ENCODE measurements at regions not wholly inside any gene's neighbourhood (a gene's known extent, or its start where the extent isn't known, plus 50 kb on each side); places are given as distances from the start of the nearest gene placed in this dataset.

GRCh38 chr3:16114429-16114828 is 60.1 kb upstream of the GALNT15 start:
- no peak for DNase-seq (ENCODE audit: low read depth)

- DNase-seq (ENCODE audit: low read depth), result no peak
These were observed 59.5 kb upstream of the GALNT15 start for GRCh38 chr3:16114930-16115329.

- no peak for DNase-seq (ENCODE audit: low read depth)
These were observed 56.1 kb upstream of the GALNT15 start for GRCh38 chr3:16118396-16118795.

GRCh38 chr3:16119887-16120286 is 54.6 kb upstream of the GALNT15 start:
- no peak for DNase-seq (ENCODE audit: low read depth)

DNA sequence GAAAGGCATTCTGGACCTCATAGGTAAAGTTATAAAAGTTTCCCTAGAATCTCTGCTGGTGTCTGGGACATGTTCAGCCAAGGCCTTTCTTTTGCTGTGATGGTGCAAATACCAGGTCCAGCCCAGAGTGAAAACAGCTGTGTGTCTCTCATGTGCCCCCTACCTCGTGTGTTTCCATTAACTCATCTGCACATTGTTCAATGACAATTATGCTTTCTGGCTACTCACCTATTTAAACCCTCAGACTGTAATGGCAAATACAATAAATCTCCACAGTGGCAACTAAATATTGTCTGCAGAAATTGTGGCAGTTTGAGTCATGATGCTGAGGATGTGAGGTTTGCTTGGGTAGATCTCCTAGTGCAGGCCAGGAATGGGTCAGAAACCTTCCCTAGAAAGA is 53.1 kb upstream of the GALNT15 start:
- DNase-seq (ENCODE audit: low read depth), result no peak

DNA sequence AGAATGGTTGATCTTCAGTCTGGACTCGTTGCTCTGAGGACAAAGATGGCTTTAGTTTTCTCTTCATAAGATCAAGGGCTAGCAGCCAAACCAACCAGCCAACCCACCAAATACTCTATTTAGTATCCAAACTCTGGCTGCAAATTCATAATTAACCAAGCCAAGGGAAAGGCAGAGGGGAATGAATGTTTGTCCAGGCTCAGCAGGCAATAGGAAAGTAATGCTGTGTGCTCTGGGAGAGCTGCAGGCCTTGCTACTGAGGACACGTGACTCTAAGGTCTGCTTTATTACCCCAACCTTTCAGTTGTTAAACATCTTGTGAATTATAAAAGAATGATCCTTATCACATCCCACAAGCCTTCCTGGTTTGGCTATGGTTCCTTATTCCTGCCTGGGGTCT is 52.3 kb upstream of the GALNT15 start:
- no peak for DNase-seq (ENCODE audit: low read depth)

DNA sequence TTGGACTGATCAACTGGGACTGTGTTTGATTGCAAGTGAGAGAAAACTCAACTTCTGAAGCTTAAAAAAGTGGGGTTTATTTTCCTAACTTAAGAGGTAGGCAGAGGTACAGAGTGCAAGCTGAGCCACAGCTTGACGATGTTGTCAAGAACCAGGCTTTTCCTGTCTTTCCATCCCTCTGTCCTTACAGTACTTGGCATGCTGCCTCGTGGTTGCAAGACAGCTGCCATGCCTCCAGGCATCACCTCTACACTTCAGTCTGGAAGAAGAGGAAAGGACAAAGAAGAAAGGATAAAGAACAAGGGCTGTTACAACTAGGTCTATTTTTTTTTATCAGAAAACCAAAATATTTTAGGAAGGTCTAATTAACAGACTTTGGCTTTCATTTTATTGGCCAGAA is 51.8 kb upstream of the GALNT15 start:
- no peak for DNase-seq (ENCODE audit: low read depth)

DNA sequence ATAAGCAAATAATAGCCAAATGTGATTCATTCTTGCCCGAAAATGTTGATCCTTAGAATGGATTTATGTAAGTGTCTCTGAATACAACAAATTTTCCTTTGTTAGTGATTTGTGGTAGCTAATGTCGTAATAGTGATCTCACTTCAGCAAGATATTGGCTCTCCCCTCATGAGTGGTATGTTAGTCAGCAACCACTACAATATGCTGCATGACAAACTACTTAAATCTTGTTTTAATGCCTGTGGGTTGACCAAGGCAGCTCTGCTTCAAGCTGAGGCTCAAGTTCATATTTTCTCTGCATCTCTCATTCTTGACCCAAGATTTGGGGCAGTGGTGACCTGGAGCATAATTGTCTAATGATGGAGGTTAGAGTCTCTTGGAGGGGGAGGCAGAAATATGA is 49.8 kb upstream of the GALNT15 start:
- no peak for DNase-seq (ENCODE audit: low read depth)

All from activated T-cell treated with anti-CD3 and anti-CD28 coated beads for 1 hour (primary cell).